DMS53 (cell line): ENCODE measurements at regions not wholly inside any gene's neighbourhood (a gene's known extent, or its start where the extent isn't known, plus 50 kb on each side); places are given as distances from the start of the nearest gene placed in this dataset.

Experiments used
- DNase-seq: peaks from one replicate; lab custom pipeline; 2025; lab: John Stamatoyannopoulos, UW

- DNase-seq: no peak
Measured at GRCh38 chr14:85974602-85975001, 444.7 kb downstream of the FLRT2 start.

GRCh38 chr14:85963486-85963885, 433.5 kb downstream of the FLRT2 start:
- no peak for DNase-seq

DNA sequence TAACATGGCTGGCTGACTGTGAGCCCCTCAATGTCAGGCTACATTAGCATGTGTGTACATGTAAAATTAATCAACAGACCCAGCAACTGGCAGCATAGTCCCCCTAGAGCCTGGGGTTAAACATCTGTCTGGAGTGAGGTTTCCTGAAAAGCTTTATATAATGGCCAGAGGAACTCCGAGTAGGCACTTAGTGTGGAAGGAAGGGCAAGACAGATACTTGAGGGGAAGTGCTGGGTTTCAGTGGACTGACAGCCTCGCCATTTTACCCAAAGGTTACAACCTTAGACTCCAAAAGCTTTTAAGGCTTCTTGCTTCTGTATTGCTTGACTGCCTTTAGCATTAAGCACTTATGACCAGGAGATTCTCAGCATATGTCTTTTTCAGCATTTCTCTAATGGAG, 430.8 kb downstream of the FLRT2 start:
- no peak for DNase-seq

- no peak for DNase-seq
Measured at GRCh38 chr14:85959063-85959462, 429.1 kb downstream of the FLRT2 start.

GRCh38 chr14:85958069-85958468, 428.1 kb downstream of the FLRT2 start:
- DNase-seq: no peak

- no peak for DNase-seq
Measured at GRCh38 chr14:85953265-85953664, 423.3 kb downstream of the FLRT2 start.

DNA sequence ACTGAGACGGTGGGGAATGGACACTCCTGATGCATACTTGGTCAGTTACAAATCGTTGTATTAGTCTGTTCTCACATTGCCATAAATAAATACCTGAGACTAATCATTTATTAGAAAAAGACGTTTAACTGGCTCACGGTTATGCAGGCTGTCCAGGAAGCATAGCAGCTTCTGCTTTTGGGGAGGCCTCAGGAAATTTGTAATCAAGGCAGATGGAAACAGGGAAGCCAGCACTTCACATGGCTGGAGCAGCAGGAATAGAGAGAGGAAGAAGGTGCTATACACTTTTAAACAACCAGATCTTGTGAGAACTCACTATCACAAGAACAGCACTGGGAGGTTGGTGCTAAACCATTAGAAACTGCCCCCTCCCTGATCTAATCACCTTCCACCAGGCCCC, 418.2 kb downstream of the FLRT2 start:
- DNase-seq: no peak

GRCh38 chr14:85947461-85948139, 417.7 kb downstream of the FLRT2 start:
- DNase-seq: no peak

GRCh38 chr14:85943192-85943591, 413.2 kb downstream of the FLRT2 start:
- DNase-seq: no peak

DNA sequence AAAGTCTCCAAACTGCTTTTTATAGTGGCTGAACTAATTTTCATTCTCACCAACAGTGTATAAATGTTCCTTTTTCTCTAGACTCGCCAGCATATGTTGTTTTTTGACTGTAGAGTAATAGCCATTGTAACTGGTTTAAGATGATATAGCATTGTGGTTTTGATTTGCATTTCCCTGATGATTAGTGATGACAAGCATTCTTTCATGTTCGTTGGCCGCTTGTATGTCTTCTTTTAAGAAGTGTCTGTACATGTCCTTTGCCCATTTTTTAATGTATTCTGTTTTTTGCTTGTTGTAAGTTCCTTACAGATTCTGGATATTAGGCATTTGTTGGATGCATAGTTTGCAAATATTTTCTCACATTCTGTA, 404.9 kb downstream of the FLRT2 start:
- peak; percentile 19 for DNase-seq

GRCh38 chr14:85934123-85934885, 404.4 kb downstream of the FLRT2 start:
- DNase-seq: peak; percentile 68

GRCh38 chr14:85921241-85921640, 391.3 kb downstream of the FLRT2 start:
- DNase-seq: no peak

DNA sequence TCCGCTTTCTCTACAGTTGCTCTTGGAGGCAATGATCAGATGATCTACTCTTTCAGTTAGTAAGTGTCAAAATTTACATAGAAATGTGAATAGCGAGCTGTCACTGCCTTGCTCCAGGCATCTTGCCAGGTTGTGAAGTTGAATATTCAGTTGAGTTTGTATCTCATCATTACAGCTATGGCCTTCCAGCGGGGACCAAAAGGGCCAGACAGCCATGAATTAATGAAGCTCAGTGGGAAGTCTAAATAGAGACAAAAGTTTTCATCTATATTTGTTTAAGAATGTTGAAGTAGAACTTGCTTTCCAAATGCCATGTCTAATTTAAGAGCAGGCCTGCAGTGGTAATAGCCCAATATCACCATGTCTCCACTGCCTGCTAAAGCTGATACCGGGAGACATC, 387.8 kb downstream of the FLRT2 start:
- DNase-seq: no peak

DNA sequence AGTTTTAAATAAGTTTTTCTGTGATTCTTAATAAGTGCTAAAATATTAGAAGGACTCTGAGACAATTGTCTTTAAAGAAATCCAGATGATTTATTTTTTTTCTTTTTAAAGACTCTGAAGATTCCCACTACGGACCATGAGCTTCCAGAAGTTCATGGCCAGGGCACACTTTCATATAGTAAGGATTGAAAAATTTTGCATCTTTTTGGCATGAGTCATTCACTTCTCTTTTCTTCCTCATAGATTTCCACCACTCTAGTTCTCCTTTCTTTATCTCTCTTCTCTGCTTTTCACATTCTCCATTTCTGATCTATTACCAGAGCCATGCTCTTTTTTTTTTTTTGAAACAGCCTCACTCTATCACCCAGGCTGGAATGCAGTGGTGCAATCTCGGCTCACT, 385.8 kb downstream of the FLRT2 start:
- DNase-seq: no peak

DNA sequence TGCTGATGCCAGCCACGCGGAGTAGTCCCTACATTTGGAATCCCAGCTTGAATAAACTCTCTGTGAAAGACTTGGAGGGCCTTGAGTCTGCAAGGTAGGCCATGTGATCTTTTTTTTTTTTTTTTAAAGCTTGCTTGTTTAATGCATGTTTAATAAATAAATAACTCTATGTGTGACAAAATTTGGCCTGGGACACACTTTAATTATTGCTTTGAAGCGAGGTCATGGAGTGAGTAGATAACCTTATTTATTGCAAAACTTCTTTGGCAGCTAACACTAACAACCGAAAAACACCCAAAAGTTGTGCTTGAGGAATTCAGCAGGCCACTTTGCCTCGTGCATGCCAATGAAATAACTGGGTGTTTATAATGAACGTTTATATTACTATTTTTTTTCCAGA, 382.2 kb downstream of the FLRT2 start:
- no peak for DNase-seq

- DNase-seq: no peak
Measured at GRCh38 chr14:85911044-85911443, 381.1 kb downstream of the FLRT2 start.

DNA sequence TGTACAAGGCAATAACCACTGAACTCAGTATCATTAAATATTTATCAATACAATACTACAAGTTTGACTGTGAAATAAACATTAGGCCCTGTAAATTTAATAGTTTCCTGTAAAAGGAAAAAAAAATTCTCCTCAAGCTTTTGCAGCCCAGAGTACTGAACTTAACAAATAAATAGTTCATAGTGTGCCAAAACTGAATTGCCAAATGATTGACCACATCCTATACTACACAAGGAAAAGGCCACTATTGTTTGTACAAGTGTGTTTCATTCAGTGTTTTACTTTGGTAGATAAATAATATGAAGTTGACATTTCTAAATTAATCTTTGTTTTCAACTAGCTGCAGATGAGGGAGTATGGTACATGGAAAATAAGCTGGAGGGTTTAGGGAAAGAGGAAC, 379.6 kb downstream of the FLRT2 start:
- no peak for DNase-seq

GRCh38 chr14:85907536-85907935, 377.6 kb downstream of the FLRT2 start:
- no peak for DNase-seq

DNA sequence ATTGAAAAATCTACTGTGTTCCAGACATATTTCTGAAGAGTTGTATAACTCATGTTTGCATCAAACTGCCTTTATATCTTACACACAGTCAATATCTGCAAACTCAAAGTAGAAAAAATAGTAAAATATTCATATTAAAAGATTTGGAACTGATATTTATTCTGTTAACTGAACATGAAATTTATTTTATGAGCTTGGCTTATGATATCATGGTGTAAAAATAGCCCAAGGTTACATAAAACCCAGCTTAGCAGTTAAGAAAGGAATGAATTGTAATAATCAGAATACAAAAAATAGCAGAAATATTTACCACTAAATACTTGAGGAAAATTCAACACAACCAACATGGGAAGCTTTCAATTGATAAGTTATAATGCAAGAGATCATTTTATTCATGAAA, 367.9 kb downstream of the FLRT2 start:
- DNase-seq: no peak

- DNase-seq: no peak
Measured at GRCh38 chr14:85895603-85896002, 365.7 kb downstream of the FLRT2 start.

DNA sequence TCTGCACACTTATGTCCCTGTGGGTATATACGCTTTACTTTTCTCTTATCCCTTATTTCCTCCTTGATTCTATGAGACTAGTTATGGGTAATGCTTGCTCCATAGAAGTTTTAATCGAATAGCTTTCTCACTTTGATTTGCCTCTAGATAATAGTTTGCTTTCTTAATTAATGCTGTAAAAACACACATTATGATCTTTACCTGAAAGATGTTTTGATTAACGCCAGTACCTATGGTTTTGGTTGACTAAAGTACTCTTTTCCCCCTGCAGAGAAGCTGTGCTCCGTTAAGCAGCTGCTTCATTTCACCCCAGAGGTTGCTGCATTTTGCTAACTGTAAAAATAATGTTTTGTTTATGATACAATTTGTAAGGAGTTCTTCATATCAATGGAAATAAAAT, 362.3 kb downstream of the FLRT2 start:
- DNase-seq: no peak

GRCh38 chr14:85883966-85884365, 354.0 kb downstream of the FLRT2 start:
- no peak for DNase-seq

DNA sequence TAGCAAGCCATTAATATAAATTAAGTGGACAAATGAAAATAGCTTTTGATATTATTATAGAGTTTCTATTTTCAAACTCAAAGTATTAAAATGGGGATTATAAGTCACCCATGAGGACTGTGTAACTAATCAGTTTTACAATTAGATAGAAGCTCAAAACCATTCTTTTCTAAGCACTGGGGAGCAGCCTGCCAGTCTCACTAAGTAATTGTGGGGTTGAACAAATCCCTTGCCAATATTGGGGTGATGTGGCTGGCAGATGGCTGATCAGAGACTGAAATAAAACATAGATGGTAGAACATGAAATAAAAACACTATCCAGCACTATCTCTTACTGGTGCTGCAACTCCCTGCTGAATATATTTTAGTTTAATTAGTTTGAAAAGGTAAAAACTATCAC, 353.2 kb downstream of the FLRT2 start:
- no peak for DNase-seq

GRCh38 chr14:85881935-85882334, 352.0 kb downstream of the FLRT2 start:
- no peak for DNase-seq
